ENCODE measurements at regions not wholly inside any gene's neighbourhood (a gene's known extent, or its start where the extent isn't known, plus 50 kb on each side); places are given as distances from the start of the nearest gene placed in this dataset.

GRCh38 chr5:120848883-120849282, 384.8 kb downstream of the PRR16 start:
- TF ChIP-seq CTCF (IDR thresholded peaks at IDR 0.05), result no peak
- TF ChIP-seq POLR2A (IDR thresholded peaks at IDR 0.05), result no peak

All from Peyer's patch (tissue), 4 donors.